Liver (tissue), 8 donors: ENCODE measurements at regions not wholly inside any gene's neighbourhood (a gene's known extent, or its start where the extent isn't known, plus 50 kb on each side); places are given as distances from the start of the nearest gene placed in this dataset.
"Not testable (repeated sequence)": the region's sequence is repeated elsewhere in the genome, so short reads cannot be mapped to it uniquely, and the experiment has no call there.

Experiments used
- DNase-seq: peaks from one replicate; pipeline ENCODE4 v3.0.0-alpha.2; 2017; ENCODE audit warnings: low spot score
- H3K27ac ChIP-seq, 2 donors: one replicate each; pipeline ENCODE4 v1.7.0; 2013; ENCODE audit warnings: inconsistent platforms in 2 of 2, low read length in 2 of 2, control low read depth in 1 of 2, low read depth in 1 of 2, mild to moderate bottlenecking in 1 of 2
- H3K27me3 ChIP-seq, 4 donors: one replicate each; pipeline versions ENCODE4 v1.6.1 to v1.7.0; 2013; ENCODE audit warnings: low read length in 3 of 4, inconsistent platforms in 1 of 4, mild to moderate bottlenecking in 1 of 4, moderate library complexity in 1 of 4; ENCODE audit not compliant: control insufficient read depth in 4 of 4, insufficient read depth in 4 of 4
- H3K36me3 ChIP-seq, 4 donors: one replicate each; pipeline versions ENCODE4 v1.6.1 to v1.7.0; 2013; ENCODE audit warnings: low read length in 3 of 4, mild to moderate bottlenecking in 3 of 4, low read depth in 1 of 4, moderate library complexity in 1 of 4; ENCODE audit not compliant: control insufficient read depth in 4 of 4, insufficient read depth in 3 of 4
- H3K4me1 ChIP-seq, 4 donors: one replicate each; pipeline versions ENCODE4 v1.6.1 to v1.7.0; 2013; ENCODE audit warnings: low read length in 3 of 4, mild to moderate bottlenecking in 3 of 4, moderate library complexity in 1 of 4; ENCODE audit not compliant: control insufficient read depth in 4 of 4, insufficient read depth in 4 of 4
- H3K4me3 ChIP-seq, 3 donors: one replicate each; pipeline versions ENCODE4 v1.6.1 to v1.7.0; 2013; ENCODE audit warnings: low read length in 3 of 3, control low read depth in 1 of 3, low read depth in 1 of 3, mild to moderate bottlenecking in 1 of 3
- H3K9ac ChIP-seq, 2 donors: one replicate each; pipeline ENCODE4 v1.7.0; 2013; ENCODE audit warnings: low read length in 2 of 2, mild to moderate bottlenecking in 2 of 2, moderate library complexity in 2 of 2, control low read depth in 1 of 2, low read depth in 1 of 2
- H3K9me3 ChIP-seq, 4 donors: one replicate each; pipeline versions ENCODE4 v1.6.1 to v1.7.0; 2013; ENCODE audit warnings: low read length in 3 of 4; ENCODE audit not compliant: control insufficient read depth in 4 of 4
- EGR1 ChIP-seq, 2 donors: IDR thresholded peaks; 2 replicates each; pipeline ENCODE4 v1.6.1; 2016 to 2018; ENCODE audit warnings: antibody characterized with exemption in 2 of 2, low read depth in 2 of 2
- FOXA1 ChIP-seq: IDR thresholded peaks from 2 replicates; pipeline ENCODE4 v1.6.1; 2016; ENCODE audit warnings: antibody characterized with exemption
- FOXA2 ChIP-seq: IDR thresholded peaks from 2 replicates; pipeline ENCODE4 v1.6.1; 2016; ENCODE audit warnings: antibody characterized with exemption
- GABPA ChIP-seq, 2 donors: IDR thresholded peaks in 1 of 2; conservative IDR thresholded peaks in 1 of 2; 2 replicates each; pipeline ENCODE4 v1.6.1; 2016; ENCODE audit warnings: antibody characterized with exemption in 2 of 2, mild to moderate bottlenecking in 1 of 2, moderate library complexity in 1 of 2
- HNF4A ChIP-seq, 2 donors: conservative IDR thresholded peaks; 2 replicates each; pipeline ENCODE4 v1.6.1; 2016; ENCODE audit warnings: antibody characterized with exemption in 2 of 2, mild to moderate bottlenecking in 2 of 2
- JUND ChIP-seq, 2 donors: IDR thresholded peaks; 2 replicates each; pipeline ENCODE4 v1.6.1; 2016; ENCODE audit warnings: antibody characterized with exemption in 2 of 2
- NR2F2 ChIP-seq: IDR thresholded peaks from 2 replicates; pipeline ENCODE4 v1.6.1; 2016; ENCODE audit warnings: antibody characterized with exemption
- RXRA ChIP-seq, 2 donors: IDR thresholded peaks; 2 replicates each; pipeline ENCODE4 v1.6.1; 2017 to 2018; ENCODE audit warnings: antibody characterized with exemption in 2 of 2, mild to moderate bottlenecking in 1 of 2
- SP1 ChIP-seq: IDR thresholded peaks from 2 replicates; pipeline ENCODE4 v1.6.1; 2018; ENCODE audit warnings: antibody characterized with exemption, mild to moderate bottlenecking
- TAF1 ChIP-seq: conservative IDR thresholded peaks from 2 replicates; pipeline ENCODE4 v1.6.1; 2016; ENCODE audit warnings: antibody characterized with exemption, mild to moderate bottlenecking
- YY1 ChIP-seq: IDR thresholded peaks from 2 replicates; pipeline ENCODE4 v1.6.1; 2016; ENCODE audit warnings: antibody characterized with exemption, mild to moderate bottlenecking
- WGBS: extraction: QIAGEN DNeasy Blood & Tissue Kit; methylation state at CpG from one replicate; pipeline ENCODE4 v1.1.7; 2013; 5-methylcytosine and 5-hydroxymethylcytosine counted together
- TF ChIP-seq, protein P1 (sequence below): fragments of 150-350 bp; IDR thresholded peaks from 2 replicates; pipeline ENCODE4 v1.5.1; 2017; ENCODE audit warnings: improper control_type of control experiment, low read depth, low read length; ENCODE audit not compliant: missing input control
- TF ChIP-seq, protein P2 (sequence below): IDR thresholded peaks from 2 replicates; pipeline ENCODE4 v1.6.1; 2016; ENCODE audit warnings: antibody characterized with exemption
- TF ChIP-seq, protein P3 (sequence below): IDR thresholded peaks from 2 replicates; pipeline ENCODE4 v1.6.1; 2016; ENCODE audit warnings: antibody characterized with exemption
- TF ChIP-seq, protein P4 (sequence below): IDR thresholded peaks from 2 replicates; pipeline ENCODE4 v1.6.1; 2016; ENCODE audit warnings: antibody characterized with exemption
- donor health status: healthy.
- donor health status: healthy.
- donor health status: healthy.
- donor health status: healthy.
- donor health status: healthy.

DNA sequence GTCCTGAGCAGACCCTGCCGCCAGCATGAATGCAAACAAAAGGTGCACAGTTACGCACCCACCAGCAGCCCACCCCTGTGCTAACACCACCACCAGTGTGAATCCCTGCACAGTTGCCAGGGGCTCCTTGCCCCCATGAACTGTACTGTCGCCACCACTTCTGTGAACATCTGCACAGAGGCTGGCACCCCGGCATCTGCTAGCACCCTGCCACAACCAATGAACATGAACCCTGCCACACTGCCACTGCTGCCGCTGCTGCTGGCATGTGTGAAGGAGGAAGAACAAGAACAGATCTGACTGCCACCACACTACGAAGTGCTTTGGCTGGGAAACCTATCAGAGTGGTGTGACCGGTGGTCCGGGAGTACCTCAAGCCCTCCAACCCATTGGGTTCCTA is 261.3 kb downstream of the PARM1 start (continued):
- TF ChIP-seq, protein P1, sequence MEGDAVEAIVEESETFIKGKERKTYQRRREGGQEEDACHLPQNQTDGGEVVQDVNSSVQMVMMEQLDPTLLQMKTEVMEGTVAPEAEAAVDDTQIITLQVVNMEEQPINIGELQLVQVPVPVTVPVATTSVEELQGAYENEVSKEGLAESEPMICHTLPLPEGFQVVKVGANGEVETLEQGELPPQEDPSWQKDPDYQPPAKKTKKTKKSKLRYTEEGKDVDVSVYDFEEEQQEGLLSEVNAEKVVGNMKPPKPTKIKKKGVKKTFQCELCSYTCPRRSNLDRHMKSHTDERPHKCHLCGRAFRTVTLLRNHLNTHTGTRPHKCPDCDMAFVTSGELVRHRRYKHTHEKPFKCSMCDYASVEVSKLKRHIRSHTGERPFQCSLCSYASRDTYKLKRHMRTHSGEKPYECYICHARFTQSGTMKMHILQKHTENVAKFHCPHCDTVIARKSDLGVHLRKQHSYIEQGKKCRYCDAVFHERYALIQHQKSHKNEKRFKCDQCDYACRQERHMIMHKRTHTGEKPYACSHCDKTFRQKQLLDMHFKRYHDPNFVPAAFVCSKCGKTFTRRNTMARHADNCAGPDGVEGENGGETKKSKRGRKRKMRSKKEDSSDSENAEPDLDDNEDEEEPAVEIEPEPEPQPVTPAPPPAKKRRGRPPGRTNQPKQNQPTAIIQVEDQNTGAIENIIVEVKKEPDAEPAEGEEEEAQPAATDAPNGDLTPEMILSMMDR = no peak
- TF ChIP-seq FOXA2 = no peak
- TF ChIP-seq RXRA (IDR thresholded peaks at IDR 0.05) = no peak

DNA sequence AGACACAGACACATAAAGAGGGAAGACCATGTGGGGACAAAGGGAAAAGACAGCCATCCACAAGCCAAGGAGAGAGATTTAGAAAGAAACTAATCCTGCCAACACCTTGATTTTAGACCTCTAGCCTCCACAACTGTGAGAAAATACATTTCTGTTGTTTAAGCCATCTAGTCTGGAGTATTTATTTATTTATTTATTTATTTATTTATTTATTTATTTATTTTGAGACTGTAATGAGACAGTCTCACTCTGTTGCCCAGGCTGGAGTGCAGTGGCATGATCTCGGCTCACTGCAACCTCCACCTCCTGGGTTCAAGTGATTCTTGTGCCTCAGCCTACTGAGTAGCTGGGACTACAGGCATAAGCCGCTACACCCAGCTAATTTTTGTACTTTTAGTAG is 259.3 kb downstream of the PARM1 start:
- not testable (repeated sequence) for H3K36me3 ChIP-seq, H3K9ac ChIP-seq, H3K27ac ChIP-seq, DNase-seq, H3K4me3 ChIP-seq, H3K27me3 ChIP-seq, H3K4me1 ChIP-seq, H3K9me3 ChIP-seq
- 93% methylated on average over 2 of the region's 2 CpGs for WGBS

DNA sequence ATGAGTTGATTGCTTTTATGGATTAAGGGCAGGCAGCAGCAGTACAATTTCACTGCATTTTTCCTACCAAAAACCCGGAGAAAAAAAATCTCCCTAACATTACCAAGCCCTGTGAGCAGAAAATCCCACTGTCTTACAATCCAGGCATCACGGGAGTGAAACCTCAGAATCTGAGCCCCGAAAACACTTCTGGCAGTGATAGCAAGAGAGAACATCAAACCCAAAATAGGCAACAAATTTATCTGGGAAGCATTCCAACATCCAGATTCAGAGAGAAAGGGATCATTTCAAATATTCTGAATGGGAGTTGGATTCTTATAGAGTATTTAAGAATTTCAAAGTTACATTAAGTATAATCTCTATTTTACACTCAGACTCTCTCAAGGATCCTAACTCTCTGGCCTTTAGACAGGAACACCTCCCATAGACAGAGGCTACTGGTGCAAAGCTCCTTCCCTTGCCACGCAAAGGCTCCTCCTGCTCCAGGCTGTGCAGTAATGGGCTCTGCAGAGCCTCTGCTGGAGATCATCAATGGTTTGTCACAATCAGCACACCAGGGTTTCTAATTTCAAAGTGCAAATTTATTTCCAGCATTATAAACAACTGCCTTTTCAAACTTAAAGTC is 256.9 kb downstream of the PARM1 start:
- H3K27me3 ChIP-seq = no peaks in the 10 kb centered on the region
- no peak for DNase-seq
- no peaks in the 10 kb centered on the region for H3K36me3 ChIP-seq
- no peaks in the 10 kb centered on the region for H3K9me3 ChIP-seq
- no peak overlapping the region for H3K9ac ChIP-seq
- H3K4me3 ChIP-seq = no peak overlapping the region
- no peaks in the 10 kb centered on the region for H3K4me1 ChIP-seq
- WGBS = 74% methylated on average over 4 of the region's 4 CpGs
- TF ChIP-seq EGR1 (IDR thresholded peaks at IDR 0.05; ENCODE audit: low read depth in 2 of 2) = no peak
- no peak for TF ChIP-seq GABPA (IDR thresholded peaks at IDR 0.05 in 1 of 2, conservative IDR thresholded peaks at IDR 0.05 in 1 of 2)
- no peak for TF ChIP-seq FOXA1
- TF ChIP-seq, protein P2, sequence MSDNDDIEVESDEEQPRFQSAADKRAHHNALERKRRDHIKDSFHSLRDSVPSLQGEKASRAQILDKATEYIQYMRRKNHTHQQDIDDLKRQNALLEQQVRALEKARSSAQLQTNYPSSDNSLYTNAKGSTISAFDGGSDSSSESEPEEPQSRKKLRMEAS = no peak
- no peak for TF ChIP-seq TAF1
- TF ChIP-seq, protein P3, sequence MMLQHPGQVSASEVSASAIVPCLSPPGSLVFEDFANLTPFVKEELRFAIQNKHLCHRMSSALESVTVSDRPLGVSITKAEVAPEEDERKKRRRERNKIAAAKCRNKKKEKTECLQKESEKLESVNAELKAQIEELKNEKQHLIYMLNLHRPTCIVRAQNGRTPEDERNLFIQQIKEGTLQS = no peak
- no peak for TF ChIP-seq SP1
- TF ChIP-seq NR2F2 = no peak
- TF ChIP-seq JUND (IDR thresholded peaks at IDR 0.05) = no peak
- no peak for TF ChIP-seq YY1
- TF ChIP-seq HNF4A (conservative IDR thresholded peaks at IDR 0.05) = no peak
- TF ChIP-seq, protein P4, sequence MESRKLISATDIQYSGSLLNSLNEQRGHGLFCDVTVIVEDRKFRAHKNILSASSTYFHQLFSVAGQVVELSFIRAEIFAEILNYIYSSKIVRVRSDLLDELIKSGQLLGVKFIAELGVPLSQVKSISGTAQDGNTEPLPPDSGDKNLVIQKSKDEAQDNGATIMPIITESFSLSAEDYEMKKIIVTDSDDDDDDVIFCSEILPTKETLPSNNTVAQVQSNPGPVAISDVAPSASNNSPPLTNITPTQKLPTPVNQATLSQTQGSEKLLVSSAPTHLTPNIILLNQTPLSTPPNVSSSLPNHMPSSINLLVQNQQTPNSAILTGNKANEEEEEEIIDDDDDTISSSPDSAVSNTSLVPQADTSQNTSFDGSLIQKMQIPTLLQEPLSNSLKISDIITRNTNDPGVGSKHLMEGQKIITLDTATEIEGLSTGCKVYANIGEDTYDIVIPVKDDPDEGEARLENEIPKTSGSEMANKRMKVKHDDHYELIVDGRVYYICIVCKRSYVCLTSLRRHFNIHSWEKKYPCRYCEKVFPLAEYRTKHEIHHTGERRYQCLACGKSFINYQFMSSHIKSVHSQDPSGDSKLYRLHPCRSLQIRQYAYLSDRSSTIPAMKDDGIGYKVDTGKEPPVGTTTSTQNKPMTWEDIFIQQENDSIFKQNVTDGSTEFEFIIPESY = no peak
- no peak overlapping the region for H3K27ac ChIP-seq
